ENCODE measurements at regions not wholly inside any gene's neighbourhood (a gene's known extent, or its start where the extent isn't known, plus 50 kb on each side); places are given as distances from the start of the nearest gene placed in this dataset.

DNA sequence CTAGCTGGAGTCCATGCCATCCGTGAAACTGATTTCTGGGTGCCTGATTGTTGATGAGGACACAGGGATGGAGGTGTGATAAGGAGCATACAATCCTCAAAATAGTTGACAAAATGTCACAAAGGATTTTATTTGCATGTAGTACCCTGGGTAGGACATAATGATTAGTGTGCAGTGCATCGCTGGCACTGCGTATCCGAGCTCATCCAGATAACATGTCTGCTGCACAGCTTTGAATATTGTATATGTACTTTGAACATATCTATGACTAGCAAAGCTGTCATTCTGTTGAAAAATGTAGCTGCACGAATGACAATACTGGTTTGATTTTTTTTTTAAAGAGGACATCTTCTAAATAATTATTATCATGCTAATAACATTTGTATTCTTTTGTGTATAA is 529.7 kb upstream of the FANCL start:
- WGBS, 2 experiments (ENCODE audit: low coverage in 1 of 2, low lambda C conversion rate in 2 of 2, missing lambda C conversion rate in 2 of 2), result 43 to 49% methylated on average over 5 of the region's 5 CpGs
- in situ Hi-C loops (cut with MboI), result loop anchor here (25.0 kb wide), 1 partner anchor 1816 kb away; no protein-coding TSS in a partner anchor

DNA sequence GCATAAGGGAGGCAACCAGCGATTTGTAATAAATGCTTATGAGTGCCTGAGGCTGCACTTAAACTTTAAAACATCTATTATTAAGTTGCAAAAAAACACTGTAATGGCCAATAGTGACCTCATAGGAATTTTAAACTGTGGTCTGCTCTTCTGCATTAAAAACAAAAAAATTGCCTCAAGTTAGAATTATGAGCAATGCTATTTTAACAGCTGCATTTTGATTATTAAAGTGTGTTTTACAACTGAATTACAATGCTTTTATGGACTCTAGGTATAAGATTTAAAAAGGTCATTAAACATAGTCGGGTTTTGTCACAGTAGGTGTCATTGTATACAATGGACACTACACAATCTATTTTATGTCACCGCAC is 528.7 kb upstream of the FANCL start:
- Histone ChIP-seq H2AFZ (no peak overlapping the region), H3K9me2 (ENCODE audit: insufficient read depth) (no peaks in the 10 kb centered on the region), H3K4me2 (ENCODE audit: unreplicated experiment) (no peak overlapping the region), H3K9me3 (ENCODE audit: low read depth) (no peaks in the 10 kb centered on the region), H4K20me1 (ENCODE audit: insufficient read depth) (no peaks in the 10 kb centered on the region), H3K4me3 (no peak overlapping the region), H3K9ac (no peak overlapping the region), H3K4me1 (ENCODE audit: insufficient read depth) (no peaks in the 10 kb centered on the region), H3F3A (ENCODE audit: insufficient read depth) (no peaks in the 10 kb centered on the region), H3K36me3 (ENCODE audit: low read depth) (no peaks in the 10 kb centered on the region), H3K79me2 (ENCODE audit: insufficient read depth) (no peaks in the 10 kb centered on the region), H3K27me3 (replicated peaks; ENCODE audit: insufficient read depth) (peaks cover 16% of the 10 kb centered on the region), H3K27ac (no peak overlapping the region)
- in situ Hi-C loops (cut with MboI), result loop anchor here (25.0 kb wide), 1 partner anchor 1817 kb away; no protein-coding TSS in a partner anchor
- no peak for TF ChIP-seq EZH2phosphoT487 (IDR thresholded peaks at IDR 0.05; ENCODE audit: insufficient read depth, low read depth)
- no peak for TF ChIP-seq EZH2 (IDR thresholded peaks at IDR 0.05; ENCODE audit: insufficient read depth, poor library complexity, severe bottlenecking)
- DNase-seq, result no peak
- 22% methylated on average over 3 of the region's 3 CpGs for WGBS, 2 experiments (ENCODE audit: low coverage in 1 of 2, low lambda C conversion rate in 2 of 2, missing lambda C conversion rate in 2 of 2)

More for the DNA sequence above, 529.7 kb upstream of the FANCL start:
- no peak for TF ChIP-seq EZH2phosphoT487 (IDR thresholded peaks at IDR 0.05; ENCODE audit: insufficient read depth, low read depth)
- TF ChIP-seq EZH2 (IDR thresholded peaks at IDR 0.05; ENCODE audit: insufficient read depth, poor library complexity, severe bottlenecking), result no peak
- H3K27ac ChIP-seq, result no peak overlapping the region
- H2AFZ ChIP-seq, result no peak overlapping the region
- no peaks in the 10 kb centered on the region for H3K36me3 ChIP-seq (ENCODE audit: low read depth)
- H4K20me1 ChIP-seq (ENCODE audit: insufficient read depth), result no peaks in the 10 kb centered on the region
- DNase-seq, result no peak
- no peaks in the 10 kb centered on the region for H3F3A ChIP-seq (ENCODE audit: insufficient read depth)
- H3K79me2 ChIP-seq (ENCODE audit: insufficient read depth), result no peaks in the 10 kb centered on the region
- H3K4me3 ChIP-seq, result no peak overlapping the region
- no peaks in the 10 kb centered on the region for H3K4me1 ChIP-seq (ENCODE audit: insufficient read depth)
- H3K9me3 ChIP-seq (ENCODE audit: low read depth), result no peaks in the 10 kb centered on the region
- H3K9ac ChIP-seq, result no peak overlapping the region
- H3K9me2 ChIP-seq (ENCODE audit: insufficient read depth), result no peaks in the 10 kb centered on the region
- H3K27me3 ChIP-seq (replicated peaks; ENCODE audit: insufficient read depth), result peaks cover 16% of the 10 kb centered on the region
- no peak overlapping the region for H3K4me2 ChIP-seq (ENCODE audit: unreplicated experiment)

DNA sequence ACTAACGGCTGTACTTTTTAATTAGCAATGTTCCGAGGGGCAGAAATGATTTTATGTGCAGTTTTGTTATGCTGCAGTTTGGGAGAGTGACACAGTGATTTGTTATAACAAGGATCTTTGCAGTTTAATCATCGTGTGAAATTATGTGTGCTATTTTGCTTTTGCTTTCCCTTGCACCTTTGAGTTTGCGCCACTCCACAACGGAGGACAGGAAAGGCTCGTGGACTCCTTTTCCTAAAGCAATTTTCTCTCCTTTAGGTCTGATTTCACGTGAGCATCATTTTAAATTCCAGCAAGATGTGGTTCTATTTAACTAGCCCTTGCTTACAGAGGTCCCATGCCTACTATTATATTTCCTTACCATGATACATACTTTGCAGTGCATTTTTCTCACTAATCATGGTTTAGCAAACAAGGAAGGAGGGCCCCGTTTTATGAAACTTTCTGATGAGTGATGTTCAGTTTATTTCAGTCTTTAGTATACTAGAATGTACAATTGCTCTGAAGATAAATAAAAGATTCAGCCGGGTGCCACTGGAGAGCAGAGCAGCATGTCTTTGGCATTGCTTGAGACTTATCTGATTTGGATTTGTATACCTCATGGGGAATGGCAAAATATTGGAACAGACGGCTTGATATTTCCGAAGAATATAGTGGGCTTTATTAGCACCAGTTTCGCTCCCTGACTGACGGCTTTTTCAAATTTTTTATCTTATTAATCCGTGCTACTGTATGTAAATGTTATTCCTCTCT is 528.2 kb upstream of the FANCL start:
- Histone ChIP-seq H3K27me3 (replicated peaks; ENCODE audit: insufficient read depth) (peaks cover 16% of the 10 kb centered on the region), H3K9me3 (ENCODE audit: low read depth) (no peaks in the 10 kb centered on the region), H3K79me2 (ENCODE audit: insufficient read depth) (no peaks in the 10 kb centered on the region), H3K9me2 (ENCODE audit: insufficient read depth) (no peaks in the 10 kb centered on the region), H3K36me3 (ENCODE audit: low read depth) (no peaks in the 10 kb centered on the region), H4K20me1 (ENCODE audit: insufficient read depth) (no peaks in the 10 kb centered on the region), H3F3A (ENCODE audit: insufficient read depth) (no peaks in the 10 kb centered on the region), H3K9ac (no peak overlapping the region), H3K27ac (no peak overlapping the region), H3K4me1 (ENCODE audit: insufficient read depth) (no peaks in the 10 kb centered on the region), H3K4me3 (no peak overlapping the region), H3K4me2 (ENCODE audit: unreplicated experiment) (no peak overlapping the region), H2AFZ (no peak overlapping the region)
- no peak for DNase-seq
- no peak for TF ChIP-seq EZH2 (IDR thresholded peaks at IDR 0.05; ENCODE audit: insufficient read depth, poor library complexity, severe bottlenecking)
- TF ChIP-seq EZH2phosphoT487 (IDR thresholded peaks at IDR 0.05; ENCODE audit: insufficient read depth, low read depth), result no peak
- in situ Hi-C loops (cut with MboI), result loop anchor here (25.0 kb wide), 1 partner anchor 1818 kb away; no protein-coding TSS in a partner anchor
- WGBS, 2 experiments (ENCODE audit: low coverage in 1 of 2, low lambda C conversion rate in 2 of 2, missing lambda C conversion rate in 2 of 2), result 58% methylated on average over 14 of the region's 14 CpGs

DNA sequence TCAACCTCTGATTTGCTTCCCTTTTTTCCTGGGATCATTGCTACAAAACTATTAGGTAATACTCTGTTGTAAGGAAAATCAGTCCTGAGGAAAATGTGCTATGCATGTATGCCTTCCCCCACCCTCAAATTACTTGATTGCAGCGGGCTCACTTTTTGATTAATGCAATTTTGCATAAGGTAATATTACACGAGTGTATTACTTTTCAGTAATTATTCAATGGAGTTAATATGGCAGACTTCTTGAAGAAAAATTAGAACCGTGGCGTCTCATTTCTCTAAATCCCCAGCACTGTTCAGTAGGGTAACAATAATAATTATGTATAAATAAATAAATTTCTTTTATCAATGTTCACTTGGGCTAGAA is 527.6 kb upstream of the FANCL start:
- no peak overlapping the region for H3K9ac ChIP-seq
- H4K20me1 ChIP-seq (ENCODE audit: insufficient read depth), result no peaks in the 10 kb centered on the region
- H3K27me3 ChIP-seq (replicated peaks; ENCODE audit: insufficient read depth), result peaks cover 21% of the 10 kb centered on the region
- no peaks in the 10 kb centered on the region for H3K9me3 ChIP-seq (ENCODE audit: low read depth)
- no peak for DNase-seq
- no peak overlapping the region for H3K4me2 ChIP-seq (ENCODE audit: unreplicated experiment)
- TF ChIP-seq EZH2phosphoT487 (IDR thresholded peaks at IDR 0.05; ENCODE audit: insufficient read depth, low read depth) (no peak), EZH2 (IDR thresholded peaks at IDR 0.05; ENCODE audit: insufficient read depth, poor library complexity, severe bottlenecking) (no peak)
- no peak overlapping the region for H2AFZ ChIP-seq
- in situ Hi-C loops (cut with MboI), result loop anchor here (25.0 kb wide), 1 partner anchor 1819 kb away; no protein-coding TSS in a partner anchor
- H3K36me3 ChIP-seq (ENCODE audit: low read depth), result no peaks in the 10 kb centered on the region
- no peak overlapping the region for H3K27ac ChIP-seq
- H3K79me2 ChIP-seq (ENCODE audit: insufficient read depth), result no peaks in the 10 kb centered on the region
- H3K4me3 ChIP-seq, result no peak overlapping the region
- no peaks in the 10 kb centered on the region for H3K9me2 ChIP-seq (ENCODE audit: insufficient read depth)
- H3K4me1 ChIP-seq (ENCODE audit: insufficient read depth), result no peaks in the 10 kb centered on the region
- H3F3A ChIP-seq (ENCODE audit: insufficient read depth), result no peaks in the 10 kb centered on the region
- WGBS, 2 experiments (ENCODE audit: low coverage in 1 of 2, low lambda C conversion rate in 2 of 2, missing lambda C conversion rate in 2 of 2), result 48 to 52% methylated on average over 4 of the region's 4 CpGs

Measured in GM23248 (cell line).